ENCODE measurements at regions not wholly inside any gene's neighbourhood (a gene's known extent, or its start where the extent isn't known, plus 50 kb on each side); places are given as distances from the start of the nearest gene placed in this dataset.

DNA sequence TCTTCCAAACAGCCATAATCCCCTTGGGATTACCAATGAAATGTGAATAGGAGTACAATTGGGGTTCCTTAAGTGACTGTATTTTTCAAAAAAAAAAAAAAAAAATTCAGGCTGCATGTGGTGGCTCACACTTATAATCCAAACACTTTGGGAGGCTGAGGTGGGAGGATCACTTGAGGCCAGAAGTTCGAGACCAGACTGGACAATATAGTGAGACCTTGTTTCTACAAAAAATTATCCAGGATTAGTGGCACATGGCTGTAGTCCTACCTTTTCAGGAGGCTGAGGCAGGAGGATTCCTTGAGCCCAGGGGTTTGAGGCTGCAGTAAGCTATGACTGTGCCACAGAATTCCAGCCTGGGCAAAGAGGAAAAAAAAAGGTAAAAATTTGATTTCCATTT lies 189.6 kb upstream of the GATA6 start:
- dilution Hi-C loops (cut with HindIII; ENCODE audit: low sequenced_read_pairs, unreplicated experiment) (no loop called here), intact Hi-C loops (cut with micrococcal nuclease) (no loop called here), in situ Hi-C loops (cut with MboI; ENCODE audit: low sequenced_read_pairs) (no loop called here)
- no peak overlapping the region for H2BK20ac ChIP-seq (ENCODE audit: low read depth, low read length)
- no peak for DNase-seq
- POLR2A ChIA-PET (ENCODE audit: unreplicated experiment) = no interaction called here
- H2AFZ ChIP-seq (replicated peaks; ENCODE audit: low read length, poor library complexity) = no peak overlapping the region
- no peak overlapping the region for H3K4me3 ChIP-seq (ENCODE audit: insufficient read depth, low read depth, low read length)
- no peak overlapping the region for H2BK15ac ChIP-seq (ENCODE audit: low read depth, low read length)
- no peak overlapping the region for H3K23ac ChIP-seq (ENCODE audit: low read depth, low read length)
- H3K4ac ChIP-seq (ENCODE audit: low read depth, low read length) = no peak overlapping the region
- no peak overlapping the region for H2BK120ac ChIP-seq (ENCODE audit: low read depth, low read length)
- no peak overlapping the region for H3K27ac ChIP-seq (ENCODE audit: insufficient read depth, low read length)
- no peaks in the 10 kb centered on the region for H3K9me1 ChIP-seq (ENCODE audit: insufficient read depth, low read length)
- no peaks in the 10 kb centered on the region for H3K9me3 ChIP-seq (ENCODE audit: control insufficient read depth, insufficient read depth, low read length)
- no peak overlapping the region for H3K18ac ChIP-seq (ENCODE audit: low read depth, low read length)
- H3K36me3 ChIP-seq (ENCODE audit: control insufficient read depth, insufficient read depth, low read length) = no peaks in the 10 kb centered on the region
- H4K5ac ChIP-seq (ENCODE audit: low read depth, low read length) = no peak overlapping the region
- no peak overlapping the region for H2AK5ac ChIP-seq (ENCODE audit: low read depth, low read length)
- no peak for TF ChIP-seq ELK1 (IDR thresholded peaks at IDR 0.05; ENCODE audit: borderline replicate concordance, low read depth, low read length)
- BruUV-seq (replicated peaks) = no TSS peak
- no peak overlapping the region for H3K4me2 ChIP-seq (ENCODE audit: low read depth, low read length)
- whole genome bisulfite sequencing, 2 experiments (ENCODE audit: extremely low coverage in 2 of 2, insufficient read length in 1 of 2) = no CpG with 5 or more reads among the region's 1 CpG
- H4K91ac ChIP-seq (ENCODE audit: insufficient read depth, low read depth, low read length) = no peak overlapping the region
- H4K8ac ChIP-seq (ENCODE audit: low read depth in 2 of 2, low read length in 2 of 2) = no peak overlapping the region
- no peaks in the 10 kb centered on the region for H3K79me1 ChIP-seq (ENCODE audit: low read depth in 1 of 2, low read length in 2 of 2)
- no peaks in the 10 kb centered on the region for H3K4me1 ChIP-seq (ENCODE audit: control insufficient read depth, insufficient read depth, low read length)
- H3K27me3 ChIP-seq (ENCODE audit: control insufficient read depth, insufficient read depth, low read length) = peaks cover 5% of the 10 kb centered on the region
- no peak overlapping the region for H3K9ac ChIP-seq (ENCODE audit: low read depth, low read length)
- CTCF ChIA-PET = no interaction called here
- no peak overlapping the region for H2AK9ac ChIP-seq (replicated peaks; ENCODE audit: low read depth, low read length, poor library complexity)
- no peak overlapping the region for H3K56ac ChIP-seq (ENCODE audit: extremely low read depth, insufficient read depth, low read length)
- H4K20me1 ChIP-seq (ENCODE audit: insufficient read depth, low read length) = no peaks in the 10 kb centered on the region
- no peak overlapping the region for H2BK5ac ChIP-seq (ENCODE audit: low read depth, low read length, poor library complexity, severe bottlenecking)
- ATAC-seq (ENCODE audit: low read depth) = no peak
- H3K14ac ChIP-seq (replicated peaks; ENCODE audit: low read depth, low read length) = no peak overlapping the region

Measured in IMR-90 (cell line).